ENCODE measurements at regions not wholly inside any gene's neighbourhood (a gene's known extent, or its start where the extent isn't known, plus 50 kb on each side); places are given as distances from the start of the nearest gene placed in this dataset.

DNA sequence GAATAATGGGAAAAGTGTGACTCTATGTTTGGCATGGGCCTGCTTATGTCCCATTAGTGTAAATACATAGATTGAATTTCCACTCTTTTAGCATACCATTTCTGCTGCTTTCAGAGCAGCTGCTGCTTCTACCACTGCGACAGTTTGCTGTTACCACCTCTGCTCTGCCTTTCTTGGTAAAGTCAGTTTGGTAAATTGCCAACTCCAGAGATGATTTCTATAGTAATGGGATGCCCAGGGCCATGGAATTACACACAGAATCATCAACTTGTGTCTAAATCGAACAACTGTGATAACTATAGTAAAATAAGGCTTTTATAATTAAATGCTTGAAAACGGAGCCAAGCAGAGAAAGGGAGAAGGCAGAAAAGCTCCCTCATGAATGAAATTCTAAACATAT lies 168.4 kb upstream of the VEPH1 start:
- no peaks in the 10 kb centered on the region for H3K4me1 ChIP-seq (ENCODE audit: low read depth)
- H3K36me3 ChIP-seq (ENCODE audit: low read depth): no peaks in the 10 kb centered on the region
- no peak overlapping the region for H3K4me3 ChIP-seq
- H3K9me3 ChIP-seq: no peaks in the 10 kb centered on the region
- DNase-seq (no peak), ATAC-seq (no peak)
- intact Hi-C loops (cut with DNase I, micrococcal nuclease): no loop called here
- no peak for TF ChIP-seq CTCF (IDR thresholded peaks at IDR 0.05)

GRCh38 chr3:157669416-157669815 lies 166.2 kb upstream of the VEPH1 start:
- Histone ChIP-seq H3K9me3 (no peaks in the 10 kb centered on the region), H3K36me3 (ENCODE audit: low read depth) (no peaks in the 10 kb centered on the region), H3K4me3 (no peak overlapping the region), H3K4me1 (ENCODE audit: low read depth) (no peaks in the 10 kb centered on the region)
- intact Hi-C loops (cut with DNase I, micrococcal nuclease): no loop called here
- no peak for ATAC-seq
- TF ChIP-seq CTCF (IDR thresholded peaks at IDR 0.05): no peak
- no peak for DNase-seq

- no peak for TF ChIP-seq CTCF (IDR thresholded peaks at IDR 0.05)
- no peak for ATAC-seq
- no peaks in the 10 kb centered on the region for H3K9me3 ChIP-seq
These were observed 164.3 kb upstream of the VEPH1 start for GRCh38 chr3:157667493-157667892.

DNA sequence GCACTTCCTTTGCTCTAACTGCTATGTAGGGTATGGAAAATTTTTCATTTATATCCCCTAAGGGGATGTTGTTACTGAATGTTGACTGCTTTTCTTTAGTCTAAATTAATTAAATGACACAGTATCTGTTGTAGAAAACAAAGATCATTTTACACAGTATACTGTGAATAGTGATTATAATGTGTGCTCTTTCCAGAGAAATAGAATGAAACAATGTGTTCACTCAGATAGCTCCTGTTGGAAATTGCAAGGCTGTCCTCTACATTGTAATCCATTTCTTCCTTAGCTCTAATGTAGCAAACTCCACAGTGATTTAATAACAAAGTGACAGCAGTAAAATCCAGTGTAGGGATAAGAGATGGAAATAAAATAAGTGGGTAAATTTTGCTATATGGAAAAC lies 159.0 kb upstream of the VEPH1 start:
- TF ChIP-seq CTCF (IDR thresholded peaks at IDR 0.05): no peak
- Histone ChIP-seq H3K9me3 (no peaks in the 10 kb centered on the region), H3K36me3 (ENCODE audit: low read depth) (no peaks in the 10 kb centered on the region), H3K4me3 (no peak overlapping the region), H3K4me1 (ENCODE audit: low read depth) (no peaks in the 10 kb centered on the region)
- DNase-seq: no peak
- intact Hi-C loops (cut with DNase I, micrococcal nuclease): no loop called here
- no peak for ATAC-seq

More at GRCh38 chr3:157667493-157667892, 164.3 kb upstream of the VEPH1 start:
- DNase-seq: no peak
- Histone ChIP-seq H3K36me3 (ENCODE audit: low read depth) (no peaks in the 10 kb centered on the region), H3K4me3 (no peak overlapping the region), H3K4me1 (ENCODE audit: low read depth) (no peaks in the 10 kb centered on the region)
- intact Hi-C loops (cut with DNase I, micrococcal nuclease): no loop called here

- intact Hi-C loops (cut with DNase I, micrococcal nuclease): no loop called here
- Histone ChIP-seq H3K4me3 (no peak overlapping the region), H3K9me3 (no peaks in the 10 kb centered on the region), H3K36me3 (ENCODE audit: low read depth) (no peaks in the 10 kb centered on the region), H3K4me1 (ENCODE audit: low read depth) (no peaks in the 10 kb centered on the region)
- DNase-seq (no peak), ATAC-seq (no peak)
- TF ChIP-seq CTCF (IDR thresholded peaks at IDR 0.05): no peak
These were observed 157.6 kb upstream of the VEPH1 start for GRCh38 chr3:157660847-157661246.

DNA sequence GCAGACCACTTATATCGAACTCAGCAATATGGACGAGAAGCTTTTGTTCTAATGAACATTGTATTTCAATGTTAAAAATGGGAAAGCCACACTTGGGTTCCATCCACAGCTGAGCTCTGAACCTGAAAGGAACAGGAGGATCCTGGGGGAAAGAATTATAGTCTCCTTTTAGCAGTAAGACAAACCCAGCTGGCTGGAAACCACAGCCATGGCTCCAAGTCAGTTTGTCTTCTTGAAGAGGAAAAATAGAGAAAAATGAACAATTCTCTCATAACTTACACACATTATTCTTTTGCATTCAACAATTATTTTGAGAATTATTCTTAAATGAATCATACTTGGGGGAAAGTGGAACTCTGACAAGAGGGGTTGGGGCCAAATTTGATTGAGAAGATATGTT lies 149.2 kb upstream of the VEPH1 start:
- DNase-seq: no peak

More for the DNA sequence above, 149.2 kb upstream of the VEPH1 start:
- Histone ChIP-seq H3K9me3 (no peaks in the 10 kb centered on the region), H3K4me3 (no peak overlapping the region), H3K36me3 (ENCODE audit: low read depth) (no peaks in the 10 kb centered on the region), H3K4me1 (ENCODE audit: low read depth) (no peaks in the 10 kb centered on the region)
- no peak for TF ChIP-seq CTCF (IDR thresholded peaks at IDR 0.05)
- ATAC-seq: no peak
- intact Hi-C loops (cut with DNase I, micrococcal nuclease): no loop called here

All from mucosa of descending colon (tissue), 3 donors.